ENCODE measurements at regions not wholly inside any gene's neighbourhood (a gene's known extent, or its start where the extent isn't known, plus 50 kb on each side); places are given as distances from the start of the nearest gene placed in this dataset.
"Not testable (repeated sequence)": the region's sequence is repeated elsewhere in the genome, so short reads cannot be mapped to it uniquely, and the experiment has no call there.

GRCh38 chr4:3623106-3623505, 90.9 kb upstream of the LRPAP1 start:
- no peaks in the 10 kb centered on the region for H3K4me1 ChIP-seq
- DNase-seq (ENCODE audit: extremely low spot score in 2 of 2) = no peak
- TF ChIP-seq POLR2AphosphoS5 (IDR thresholded peaks at IDR 0.05; ENCODE audit: insufficient read depth in 1 of 2, low read depth in 1 of 2) = no peak
- no peak for TF ChIP-seq CTCF (IDR thresholded peaks at IDR 0.05)
- no peak for TF ChIP-seq POLR2A (IDR thresholded peaks at IDR 0.05)
- intact Hi-C loops (cut with DNase I) = no loop called here
- H3K36me3 ChIP-seq = no peaks in the 10 kb centered on the region
- H3K4me3 ChIP-seq = no peak overlapping the region
- H3K27me3 ChIP-seq = no peaks in the 10 kb centered on the region
- no peaks in the 10 kb centered on the region for H3K9me3 ChIP-seq
- no peak overlapping the region for H3K27ac ChIP-seq

GRCh38 chr4:3620365-3620764, 88.1 kb upstream of the LRPAP1 start:
- H3K27ac ChIP-seq; H3K27me3 ChIP-seq; H3K4me1 ChIP-seq; intact Hi-C loops (cut with DNase I); H3K9me3 ChIP-seq; DNase-seq (ENCODE audit: extremely low spot score in 2 of 2); H3K36me3 ChIP-seq; H3K4me3 ChIP-seq: not testable (repeated sequence)

GRCh38 chr4:3619698-3620097, 87.5 kb upstream of the LRPAP1 start:
- H3K4me3 ChIP-seq; H3K27ac ChIP-seq; H3K36me3 ChIP-seq; H3K4me1 ChIP-seq; DNase-seq (ENCODE audit: extremely low spot score in 2 of 2); intact Hi-C loops (cut with DNase I); H3K27me3 ChIP-seq; H3K9me3 ChIP-seq: not testable (repeated sequence)

- H3K27me3 ChIP-seq; intact Hi-C loops (cut with DNase I); DNase-seq (ENCODE audit: extremely low spot score in 2 of 2); H3K4me3 ChIP-seq; H3K36me3 ChIP-seq; H3K27ac ChIP-seq; H3K4me1 ChIP-seq; H3K9me3 ChIP-seq: not testable (repeated sequence)
Measured at GRCh38 chr4:3618341-3618740, 86.1 kb upstream of the LRPAP1 start.

- TF ChIP-seq POLR2A (IDR thresholded peaks at IDR 0.05) (no peak), POLR2AphosphoS5 (IDR thresholded peaks at IDR 0.05; ENCODE audit: insufficient read depth in 1 of 2, low read depth in 1 of 2) (no peak)
- Histone ChIP-seq H3K4me3 (no peak overlapping the region), H3K9me3 (no peaks in the 10 kb centered on the region), H3K4me1 (no peaks in the 10 kb centered on the region), H3K36me3 (no peaks in the 10 kb centered on the region), H3K27ac (no peak overlapping the region), H3K27me3 (no peaks in the 10 kb centered on the region)
- intact Hi-C loops (cut with DNase I) = no loop called here
- no peak for DNase-seq (ENCODE audit: extremely low spot score in 2 of 2)
Measured at GRCh38 chr4:3615386-3616286, 83.4 kb upstream of the LRPAP1 start.

GRCh38 chr4:3614731-3614980, 82.4 kb upstream of the LRPAP1 start:
- no peaks in the 10 kb centered on the region for H3K36me3 ChIP-seq
- no peak for DNase-seq (ENCODE audit: extremely low spot score in 2 of 2)
- intact Hi-C loops (cut with DNase I) = no loop called here
- no peak overlapping the region for H3K4me3 ChIP-seq
- H3K27me3 ChIP-seq = no peaks in the 10 kb centered on the region
- TF ChIP-seq POLR2A (IDR thresholded peaks at IDR 0.05) (no peak), POLR2AphosphoS5 (IDR thresholded peaks at IDR 0.05; ENCODE audit: insufficient read depth in 1 of 2, low read depth in 1 of 2) (no peak), CTCF (IDR thresholded peaks at IDR 0.05) (no peak)
- H3K27ac ChIP-seq = no peak overlapping the region
- no peaks in the 10 kb centered on the region for H3K4me1 ChIP-seq
- H3K9me3 ChIP-seq = no peaks in the 10 kb centered on the region

- no peaks in the 10 kb centered on the region for H3K9me3 ChIP-seq
- no peak overlapping the region for H3K4me3 ChIP-seq
- TF ChIP-seq POLR2AphosphoS5 (IDR thresholded peaks at IDR 0.05; ENCODE audit: insufficient read depth in 1 of 2, low read depth in 1 of 2) = no peak
- no peak for TF ChIP-seq POLR2A (IDR thresholded peaks at IDR 0.05)
- no peak for TF ChIP-seq CTCF (IDR thresholded peaks at IDR 0.05)
- no peak overlapping the region for H3K27ac ChIP-seq
- H3K27me3 ChIP-seq = no peaks in the 10 kb centered on the region
- DNase-seq (ENCODE audit: extremely low spot score in 2 of 2) = no peak
- no peaks in the 10 kb centered on the region for H3K36me3 ChIP-seq
- H3K4me1 ChIP-seq = no peaks in the 10 kb centered on the region
- intact Hi-C loops (cut with DNase I) = no loop called here
Measured at GRCh38 chr4:3613967-3614730, 81.9 kb upstream of the LRPAP1 start.
